ENCODE measurements at regions not wholly inside any gene's neighbourhood (a gene's known extent, or its start where the extent isn't known, plus 50 kb on each side); places are given as distances from the start of the nearest gene placed in this dataset.
"Not testable (repeated sequence)": the region's sequence is repeated elsewhere in the genome, so short reads cannot be mapped to it uniquely, and the experiment has no call there.

- intact Hi-C loops (cut with DNase I); DNase-seq (ENCODE audit: low spot score); ATAC-seq: not testable (repeated sequence)
Measured at GRCh38 chr3:64780923-64781322, 93.1 kb upstream of the ADAMTS9 start.

- intact Hi-C loops (cut with DNase I) = no loop called here
- DNase-seq (ENCODE audit: low spot score) = no peak
- peak; percentile 58 for ATAC-seq
Measured at GRCh38 chr3:64773137-64773536, 85.3 kb upstream of the ADAMTS9 start.

- ATAC-seq = peak; percentile 64
- no peak for DNase-seq (ENCODE audit: low spot score)
- intact Hi-C loops (cut with DNase I) = no loop called here
Measured at GRCh38 chr3:64766440-64766839, 78.6 kb upstream of the ADAMTS9 start.

- DNase-seq (ENCODE audit: low spot score) (no peak), ATAC-seq (no peak)
- intact Hi-C loops (cut with DNase I) = no loop called here
Measured at GRCh38 chr3:64765947-64766346, 78.1 kb upstream of the ADAMTS9 start.

- intact Hi-C loops (cut with DNase I) = no loop called here
- ATAC-seq = no peak
Measured at GRCh38 chr3:64764386-64764929, 76.7 kb upstream of the ADAMTS9 start.

GRCh38 chr3:64763980-64764379 is 76.2 kb upstream of the ADAMTS9 start:
- intact Hi-C loops (cut with DNase I) = no loop called here
- DNase-seq (ENCODE audit: low spot score) (no peak), ATAC-seq (no peak)

More at GRCh38 chr3:64764386-64764929, 76.7 kb upstream of the ADAMTS9 start:
- DNase-seq (ENCODE audit: low spot score) = no peak

- ATAC-seq (no peak), DNase-seq (ENCODE audit: low spot score) (no peak)
- intact Hi-C loops (cut with DNase I) = no loop called here
Measured at GRCh38 chr3:64761729-64762128, 73.9 kb upstream of the ADAMTS9 start.

- intact Hi-C loops (cut with DNase I) = no loop called here
- DNase-seq (ENCODE audit: low spot score) = no peak
- ATAC-seq = no peak
Measured at GRCh38 chr3:64760258-64760657, 72.5 kb upstream of the ADAMTS9 start.

- intact Hi-C loops (cut with DNase I) = no loop called here
- DNase-seq (ENCODE audit: low spot score) (no peak), ATAC-seq (no peak)
Measured at GRCh38 chr3:64759811-64760210, 72.0 kb upstream of the ADAMTS9 start.

GRCh38 chr3:64756398-64756986 is 68.7 kb upstream of the ADAMTS9 start:
- no peak for DNase-seq (ENCODE audit: low spot score)
- ATAC-seq = no peak
- intact Hi-C loops (cut with DNase I) = no loop called here

- intact Hi-C loops (cut with DNase I) = no loop called here
- DNase-seq (ENCODE audit: low spot score) = no peak
- no peak for ATAC-seq
Measured at GRCh38 chr3:64748244-64748904, 60.6 kb upstream of the ADAMTS9 start.

- intact Hi-C loops (cut with DNase I) = no loop called here
- no peak for ATAC-seq
- DNase-seq (ENCODE audit: low spot score) = no peak
Measured at GRCh38 chr3:64747679-64748078, 59.9 kb upstream of the ADAMTS9 start.

- no peak for DNase-seq (ENCODE audit: low spot score)
- intact Hi-C loops (cut with DNase I) = no loop called here
Measured at GRCh38 chr3:64743887-64744243, 56.1 kb upstream of the ADAMTS9 start.

GRCh38 chr3:64743156-64743886 is 55.5 kb upstream of the ADAMTS9 start:
- ATAC-seq (no peak), DNase-seq (ENCODE audit: low spot score) (no peak)
- intact Hi-C loops (cut with DNase I) = no loop called here

More at GRCh38 chr3:64743887-64744243, 56.1 kb upstream of the ADAMTS9 start:
- no peak for ATAC-seq

GRCh38 chr3:64741341-64741740 is 53.5 kb upstream of the ADAMTS9 start:
- intact Hi-C loops (cut with DNase I) = no loop called here
- peak; percentile 65 for DNase-seq (ENCODE audit: low spot score)
- ATAC-seq = peak; percentile 88

- DNase-seq (ENCODE audit: low spot score) = no peak
- ATAC-seq = peak; percentile 82
- intact Hi-C loops (cut with DNase I) = no loop called here
Measured at GRCh38 chr3:64739971-64740631, 52.3 kb upstream of the ADAMTS9 start.

Measured in sciatic nerve (tissue), 2 donors.